Esophagus squamous epithelium (tissue), 5 donors: ENCODE measurements at regions not wholly inside any gene's neighbourhood (a gene's known extent, or its start where the extent isn't known, plus 50 kb on each side); places are given as distances from the start of the nearest gene placed in this dataset.

Source experiments
- DNase-seq: peaks from one replicate; lab custom pipeline; 2025; lab: John Stamatoyannopoulos, UW
- H3K27ac ChIP-seq, 4 donors: fragments of 200-600 bp; sonication (generic); one replicate each; pipeline ENCODE4 v1.5.1; 2016 to 2019; ENCODE audit warnings: mild to moderate bottlenecking in 1 of 4
- H3K27me3 ChIP-seq, 4 donors: fragments of 200-600 bp; sonication (generic); 1 replicate in 3 of 4; 2 replicates in 1 of 4; pipeline versions ENCODE4 v1.5.1 to v1.6.0; 2017 to 2021; ENCODE audit warnings: antibody characterized with exemption in 1 of 4
- H3K36me3 ChIP-seq, 3 donors: fragments of 200-600 bp; sonication (generic); one replicate each; pipeline ENCODE4 v1.5.1; 2016 to 2019
- H3K4me1 ChIP-seq, 3 donors: fragments of 200-600 bp; sonication (generic); one replicate each; pipeline ENCODE4 v1.5.1; 2017 to 2019
- H3K4me3 ChIP-seq, 4 donors: fragments of 200-600 bp; sonication (generic); 1 replicate in 3 of 4; 2 replicates in 1 of 4; pipeline ENCODE4 v1.5.1; 2016 to 2019; ENCODE audit warnings: mild to moderate bottlenecking in 2 of 4, moderate library complexity in 1 of 4
- H3K9me3 ChIP-seq, 3 donors: fragments of 200-600 bp; sonication (generic); one replicate each; pipeline ENCODE4 v1.5.1; 2016 to 2019
- CTCF ChIP-seq, 6 experiments: fragments of 450-650 bp in 4 of 6; fragments of 200-600 bp in 2 of 6; sonication (generic) in 2 of 6; IDR thresholded peaks; one replicate each; pipeline ENCODE4 v1.5.1; 2016 to 2019; ENCODE audit warnings: antibody characterized with exemption in 6 of 6, mild to moderate bottlenecking in 4 of 6, moderate library complexity in 4 of 6
- POLR2A ChIP-seq, 4 donors: fragments of 450-650 bp; IDR thresholded peaks; one replicate each; pipeline ENCODE4 v1.6.1; 2017; ENCODE audit warnings: antibody characterized with exemption in 4 of 4, mild to moderate bottlenecking in 4 of 4, moderate library complexity in 3 of 4
- WGBS, 2 donors: methylation state at CpG; one replicate each; pipeline ENCODE4 v1.1.5; 2018; 5-methylcytosine and 5-hydroxymethylcytosine counted together
- intact Hi-C: fragments of 100-400 bp; cut with DNase I; formaldehyde crosslinking; loops from one replicate; pipeline ENCODE4 v1.15.0; 2022
- donor health status: DM: yes; HTN: yes; CAD: no.

DNA sequence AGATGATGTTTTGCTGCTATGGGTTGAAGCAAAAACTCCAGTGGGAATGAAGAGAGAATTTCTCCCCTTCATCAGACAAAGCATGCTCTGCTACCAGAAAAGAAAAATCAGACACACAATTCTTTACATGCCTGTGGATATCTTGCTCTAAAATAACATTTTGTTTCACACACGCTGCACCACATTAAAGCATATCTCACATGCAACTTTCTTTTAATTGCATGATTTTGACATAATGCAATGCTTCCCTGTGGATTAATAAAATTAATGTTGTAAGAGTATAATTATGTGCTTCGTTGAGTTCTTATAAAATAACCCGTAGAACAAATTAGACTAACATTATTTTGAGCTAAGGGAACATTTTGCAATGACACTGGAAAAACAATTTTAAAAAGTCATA lies 2230.7 kb downstream of the PCDH7 start:
- no peak for DNase-seq
- H3K9me3 ChIP-seq: no peaks in the 10 kb centered on the region
- no peaks in the 10 kb centered on the region for H3K36me3 ChIP-seq
- 75 to 87% methylated on average over 3 of the region's 3 CpGs for WGBS, 2 donors
- H3K4me3 ChIP-seq: no peak overlapping the region
- H3K4me1 ChIP-seq: no peaks in the 10 kb centered on the region
- intact Hi-C loops: no loop called here
- H3K27ac ChIP-seq: no peak overlapping the region
- TF ChIP-seq POLR2A (IDR thresholded peaks at IDR 0.05): no peak
- no peak for TF ChIP-seq CTCF (IDR thresholded peaks at IDR 0.05)
- no peaks in the 10 kb centered on the region for H3K27me3 ChIP-seq

- Histone ChIP-seq H3K4me3 (no peak overlapping the region), H3K4me1 (no peaks in the 10 kb centered on the region), H3K27ac (no peak overlapping the region), H3K27me3 (no peaks in the 10 kb centered on the region), H3K9me3 (no peaks in the 10 kb centered on the region), H3K36me3 (no peaks in the 10 kb centered on the region)
- intact Hi-C loops: no loop called here
- no peak for TF ChIP-seq POLR2A (IDR thresholded peaks at IDR 0.05)
- no peak for TF ChIP-seq CTCF (IDR thresholded peaks at IDR 0.05)
- DNase-seq: no peak
- 65 to 66% methylated on average over 2 of the region's 2 CpGs for WGBS, 2 donors
Observed at GRCh38 chr4:32958586-32958985, 2238.4 kb downstream of the PCDH7 start.

- intact Hi-C loops: no loop called here
- 61 to 63% methylated on average over 2 of the region's 2 CpGs for WGBS, 2 donors
- no peak for DNase-seq
- no peak for TF ChIP-seq CTCF (IDR thresholded peaks at IDR 0.05)
- no peak for TF ChIP-seq POLR2A (IDR thresholded peaks at IDR 0.05)
- Histone ChIP-seq H3K27me3 (no peaks in the 10 kb centered on the region), H3K4me1 (no peaks in the 10 kb centered on the region), H3K9me3 (no peaks in the 10 kb centered on the region), H3K4me3 (no peak overlapping the region), H3K27ac (no peak overlapping the region), H3K36me3 (no peaks in the 10 kb centered on the region)
Observed at GRCh38 chr4:32962100-32962499, 2241.9 kb downstream of the PCDH7 start.

DNA sequence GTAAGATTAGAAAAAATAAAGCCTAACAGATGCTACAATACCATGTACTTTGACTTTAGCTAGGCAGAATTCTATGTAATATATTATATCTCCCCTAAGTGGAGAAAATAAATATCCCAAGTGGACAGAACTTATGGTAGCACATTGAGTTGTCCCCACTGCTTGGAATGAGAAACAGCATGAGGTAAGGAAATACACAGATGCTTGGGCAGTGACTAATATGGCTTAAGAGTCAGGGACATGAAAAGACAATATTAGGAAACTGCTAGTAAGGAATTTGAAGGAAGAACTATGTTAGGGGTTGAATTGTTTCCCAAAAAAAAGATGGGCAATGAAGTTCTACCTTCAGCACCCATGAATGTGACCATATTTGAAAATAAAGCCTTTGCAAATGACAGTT lies 2265.1 kb downstream of the PCDH7 start:
- H3K4me1 ChIP-seq: no peaks in the 10 kb centered on the region
- TF ChIP-seq POLR2A (IDR thresholded peaks at IDR 0.05) (no peak), CTCF (IDR thresholded peaks at IDR 0.05) (no peak)
- DNase-seq: no peak
- H3K36me3 ChIP-seq: no peaks in the 10 kb centered on the region
- no peak overlapping the region for H3K4me3 ChIP-seq
- no peak overlapping the region for H3K27ac ChIP-seq
- no peaks in the 10 kb centered on the region for H3K27me3 ChIP-seq
- H3K9me3 ChIP-seq: peaks cover 0 to 3% (median 0%) of the 10 kb centered on the region in 3 donors
- intact Hi-C loops: no loop called here

DNA sequence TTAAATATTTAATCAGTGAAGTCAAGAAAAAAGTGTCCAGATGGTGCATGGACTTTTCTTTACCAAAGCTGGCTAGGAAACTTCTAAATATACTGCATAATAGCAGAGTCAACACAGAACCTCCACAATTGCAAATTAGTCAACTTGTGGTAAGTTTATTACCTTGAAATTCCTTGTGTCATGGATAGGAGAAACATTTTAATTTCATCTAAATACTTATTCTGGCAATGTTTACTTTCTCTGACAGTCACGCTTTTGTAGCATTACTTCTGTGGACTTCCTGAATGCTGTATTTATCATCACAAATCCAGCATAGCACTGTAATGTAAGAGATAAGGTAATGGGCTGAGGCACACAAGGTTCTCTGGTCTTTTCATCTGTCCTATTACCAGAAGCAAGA lies 2266.1 kb downstream of the PCDH7 start:
- DNase-seq: no peak
- H3K27me3 ChIP-seq: no peaks in the 10 kb centered on the region
- H3K27ac ChIP-seq: no peak overlapping the region
- peaks cover 0 to under 1% (median 0%) of the 10 kb centered on the region in 3 donors for H3K9me3 ChIP-seq
- TF ChIP-seq CTCF (IDR thresholded peaks at IDR 0.05) (no peak), POLR2A (IDR thresholded peaks at IDR 0.05) (no peak)
- intact Hi-C loops: no loop called here
- WGBS, 2 donors: 4 to 29% methylated on average over 1 of the region's 1 CpG
- H3K4me1 ChIP-seq: no peaks in the 10 kb centered on the region
- H3K4me3 ChIP-seq: no peak overlapping the region
- no peaks in the 10 kb centered on the region for H3K36me3 ChIP-seq
